Fibroblast of peridontal ligament (primary cell): ENCODE measurements at regions not wholly inside any gene's neighbourhood (a gene's known extent, or its start where the extent isn't known, plus 50 kb on each side); places are given as distances from the start of the nearest gene placed in this dataset.

Experiments used
- DNase-seq: peaks from one replicate; pipeline ENCODE4 v3.0.0-alpha.2; 2010; ENCODE audit errors: extremely low read depth

- DNase-seq, result no peak
These were observed 53.1 kb upstream of the CACNA1E start for GRCh38 chr1:181430015-181430885.
